Fibroblast of upper back skin (primary cell): ENCODE measurements at regions not wholly inside any gene's neighbourhood (a gene's known extent, or its start where the extent isn't known, plus 50 kb on each side); places are given as distances from the start of the nearest gene placed in this dataset.
"Not testable (repeated sequence)": the region's sequence is repeated elsewhere in the genome, so short reads cannot be mapped to it uniquely, and the experiment has no call there.

ENCODE experiments used
- DNase-seq: peaks from one replicate; pipeline ENCODE4 v3.0.0-alpha.2; 2013

GRCh38 chr2:56021579-56021978, 98.0 kb upstream of the EFEMP1 start:
- DNase-seq = no peak

DNA sequence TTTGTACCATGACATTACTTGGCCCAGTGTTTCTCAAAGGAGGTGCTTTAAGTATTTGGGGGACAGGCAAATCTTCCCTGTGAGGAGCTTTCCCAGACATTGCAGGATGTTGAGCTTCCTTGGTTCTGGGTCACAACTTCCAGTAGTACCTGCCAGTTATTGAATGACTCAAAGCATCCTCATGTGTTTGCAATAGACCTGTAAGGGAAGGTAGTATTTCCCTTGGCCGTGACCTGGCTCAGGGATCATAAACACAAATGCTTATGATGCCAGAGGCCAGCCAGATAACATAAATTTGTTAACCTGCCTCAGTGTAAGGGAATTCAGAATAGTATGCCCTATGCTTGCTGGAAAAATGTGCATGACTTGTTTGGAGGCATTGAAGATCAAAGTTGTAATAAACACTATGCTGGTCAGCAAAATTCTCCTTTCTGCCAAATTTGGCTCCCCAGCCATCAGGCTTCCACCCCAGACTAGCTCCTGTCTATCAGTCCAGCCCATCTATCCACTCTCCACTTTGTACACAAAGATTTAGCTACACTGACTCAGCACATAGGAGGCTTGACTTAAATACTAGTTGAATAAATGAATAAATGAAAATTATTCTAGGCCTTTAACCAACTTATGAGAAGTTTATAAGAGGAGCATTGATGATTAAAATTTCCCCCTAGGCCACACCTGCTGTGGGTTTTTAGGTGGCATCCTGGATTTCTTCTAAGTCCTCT, 102.0 kb upstream of the EFEMP1 start:
- no peak for DNase-seq

DNA sequence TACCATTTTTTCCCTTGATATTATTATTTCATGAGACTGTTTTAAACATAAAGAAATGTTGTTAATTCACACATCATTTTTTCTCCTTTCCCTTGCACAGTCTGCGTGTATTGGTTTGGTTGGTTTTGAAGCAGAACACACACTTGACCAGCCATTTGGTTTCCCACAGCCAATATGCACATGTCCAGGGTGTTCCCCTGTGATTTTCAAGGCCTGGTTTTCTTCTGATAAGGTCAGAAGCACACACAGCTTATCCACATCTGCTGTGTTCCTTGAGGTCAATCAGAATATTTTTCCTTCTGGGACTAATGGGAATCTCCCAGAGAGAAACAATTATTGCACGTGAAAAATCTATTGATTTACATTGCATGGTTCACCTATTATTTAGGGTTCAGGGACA, 103.2 kb upstream of the EFEMP1 start:
- no peak for DNase-seq

GRCh38 chr2:56030062-56030461, 106.5 kb upstream of the EFEMP1 start:
- no peak for DNase-seq

DNA sequence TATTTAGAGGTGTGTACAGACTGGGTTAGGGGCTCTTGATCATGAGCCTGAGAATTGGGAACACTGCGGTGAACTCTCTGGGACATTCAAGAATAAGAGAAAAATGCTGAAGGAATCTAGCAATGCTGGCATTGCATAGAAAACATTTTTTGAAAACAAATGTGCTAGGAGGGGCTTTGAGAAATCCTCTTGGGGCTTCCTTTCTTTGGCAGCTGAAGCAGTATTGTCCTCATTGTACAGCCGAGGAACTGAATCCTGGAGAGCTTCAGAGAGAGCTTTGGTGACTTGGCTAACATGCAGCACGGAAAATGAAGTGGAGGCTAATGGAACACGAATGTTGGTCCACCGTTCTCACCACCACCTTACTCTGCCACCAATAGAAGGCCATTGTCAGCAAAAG, 107.3 kb upstream of the EFEMP1 start:
- no peak for DNase-seq

DNA sequence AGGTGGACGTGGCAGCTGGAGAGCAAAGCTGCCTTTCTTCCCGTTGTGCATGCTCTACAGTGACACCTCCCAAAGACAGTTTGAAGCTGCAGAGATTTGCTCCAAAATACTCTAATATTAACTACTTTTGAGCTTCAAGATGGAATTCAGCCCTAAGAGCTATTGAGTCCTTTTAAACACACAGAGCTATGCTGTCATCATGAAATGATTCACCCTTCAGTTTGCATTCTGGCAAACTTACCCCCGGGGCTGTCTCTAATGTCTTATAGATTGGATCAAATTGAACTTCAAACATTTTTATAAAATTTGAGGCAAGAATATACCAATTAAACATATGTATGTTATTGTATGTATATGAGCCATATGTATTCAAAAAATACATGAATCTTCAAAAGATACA, 110.7 kb upstream of the EFEMP1 start:
- no peak for DNase-seq

- no peak for DNase-seq
Measured at GRCh38 chr2:56040189-56040588, 116.6 kb upstream of the EFEMP1 start.

GRCh38 chr2:56040834-56041233, 117.3 kb upstream of the EFEMP1 start:
- DNase-seq = no peak

GRCh38 chr2:56047136-56047535, 123.6 kb upstream of the EFEMP1 start:
- no peak for DNase-seq

GRCh38 chr2:56049233-56049845, 125.8 kb upstream of the EFEMP1 start:
- no peak for DNase-seq

DNA sequence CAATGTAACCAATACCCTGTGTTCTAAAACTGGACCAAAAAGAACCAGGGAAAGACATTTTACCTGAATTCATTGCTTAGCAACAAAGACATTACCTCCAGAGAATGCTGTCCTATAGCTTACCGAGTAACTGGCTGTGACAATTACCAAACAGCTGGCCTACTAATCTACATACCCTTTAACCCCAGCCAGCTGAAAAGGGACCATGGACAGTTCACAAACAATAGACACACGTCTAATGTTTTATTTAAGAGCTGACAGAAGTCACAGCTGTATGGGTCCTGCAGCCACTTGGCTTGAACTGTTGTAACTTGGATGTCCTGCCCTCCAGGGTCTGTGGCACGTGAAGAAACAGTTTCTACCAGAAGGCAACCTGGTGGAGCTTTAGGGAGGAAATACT, 130.1 kb upstream of the EFEMP1 start:
- no peak for DNase-seq

- DNase-seq = no peak
Measured at GRCh38 chr2:56055405-56055804, 128.4 kb upstream of the CCDC85A start.

- not testable (repeated sequence) for DNase-seq
Measured at GRCh38 chr2:56061327-56061726, 122.5 kb upstream of the CCDC85A start.

DNA sequence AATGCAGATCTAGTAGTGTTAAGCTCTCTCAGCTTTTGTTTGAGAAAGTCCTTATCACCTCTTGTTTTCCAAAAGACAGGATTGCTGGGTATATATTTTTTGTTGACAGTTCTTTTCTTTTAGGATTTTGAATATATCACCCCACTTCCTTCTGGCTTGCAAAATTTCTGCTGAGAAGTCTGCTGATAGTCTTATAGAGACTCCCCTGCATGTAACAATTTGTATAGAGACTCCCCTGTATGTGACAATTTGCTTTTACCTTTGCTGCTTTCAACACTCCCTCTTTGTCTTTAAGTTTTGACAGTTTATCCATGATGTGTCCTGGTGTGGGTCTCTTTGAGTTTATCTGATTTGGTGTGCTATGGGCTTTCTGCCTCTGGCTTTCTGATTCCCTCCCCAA, 115.0 kb upstream of the CCDC85A start:
- DNase-seq = no peak

DNA sequence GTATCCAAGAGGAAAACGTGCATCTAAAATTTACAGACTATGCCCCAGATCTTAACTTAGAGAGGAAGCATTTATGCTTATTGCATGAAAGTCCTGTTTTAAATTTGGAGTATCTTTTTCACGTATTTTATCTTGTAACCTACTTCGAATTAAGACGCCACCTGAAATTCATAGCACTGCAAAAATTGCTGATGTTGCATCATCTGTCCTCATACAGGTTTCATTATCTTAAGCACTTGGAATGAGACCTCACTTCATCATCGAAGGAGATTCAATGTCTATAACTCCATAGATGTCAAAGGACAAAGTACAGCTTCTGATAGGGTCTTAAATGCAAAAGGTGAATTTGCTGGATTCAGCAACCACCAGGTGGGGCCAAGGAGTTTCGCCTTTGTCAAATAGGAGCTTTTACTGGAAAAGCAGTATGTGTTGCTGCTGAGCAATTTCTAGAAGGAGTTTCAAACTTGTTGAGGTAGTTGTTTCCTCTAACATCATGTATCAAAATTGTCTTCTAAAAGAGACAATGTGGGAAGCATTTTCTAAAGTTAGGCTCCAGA, 106.4 kb upstream of the CCDC85A start:
- DNase-seq = peak; percentile 23

DNA sequence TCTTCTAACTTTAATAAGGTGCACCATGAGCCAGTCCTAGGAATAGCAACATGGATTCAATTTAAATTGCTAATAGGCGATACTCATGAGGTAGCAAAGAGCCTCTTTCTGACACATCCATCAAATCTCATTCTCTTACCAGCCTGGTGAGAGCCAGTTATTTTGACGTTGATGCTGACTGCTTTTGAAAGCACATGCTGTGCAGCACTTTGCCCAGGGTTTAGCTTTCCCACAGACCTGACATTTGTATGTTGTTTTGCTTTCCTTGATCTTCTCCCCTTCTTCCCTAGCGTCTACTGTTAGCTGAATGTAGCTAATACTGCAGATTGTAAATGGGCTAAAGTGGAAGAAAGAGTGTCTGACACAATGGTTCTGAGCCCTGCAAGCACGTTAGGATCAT, 101.1 kb upstream of the CCDC85A start:
- DNase-seq = no peak

- no peak for DNase-seq
Measured at GRCh38 chr2:56084111-56084901, 99.5 kb upstream of the CCDC85A start.

DNA sequence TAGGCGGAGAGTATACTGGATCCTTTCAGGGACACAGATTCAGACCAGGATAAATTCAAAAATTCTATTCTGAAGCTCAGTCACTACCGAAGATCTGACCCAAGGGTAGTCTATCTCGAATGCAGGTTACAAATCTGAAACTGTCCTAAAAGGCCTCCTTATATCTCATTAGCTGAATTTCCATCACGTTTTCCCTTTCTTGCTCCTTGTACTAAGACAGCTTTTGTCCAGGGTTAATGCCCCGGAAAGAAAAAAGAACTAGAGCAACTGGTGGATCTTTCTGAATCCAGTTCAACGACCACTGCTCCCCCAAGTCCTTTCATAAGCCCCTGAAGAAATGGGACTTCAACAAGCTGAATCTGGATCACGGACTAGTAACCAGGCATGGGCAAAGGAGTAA, 97.5 kb upstream of the CCDC85A start:
- DNase-seq = no peak

GRCh38 chr2:56088411-56088810, 95.4 kb upstream of the CCDC85A start:
- peak; percentile 20 for DNase-seq

DNA sequence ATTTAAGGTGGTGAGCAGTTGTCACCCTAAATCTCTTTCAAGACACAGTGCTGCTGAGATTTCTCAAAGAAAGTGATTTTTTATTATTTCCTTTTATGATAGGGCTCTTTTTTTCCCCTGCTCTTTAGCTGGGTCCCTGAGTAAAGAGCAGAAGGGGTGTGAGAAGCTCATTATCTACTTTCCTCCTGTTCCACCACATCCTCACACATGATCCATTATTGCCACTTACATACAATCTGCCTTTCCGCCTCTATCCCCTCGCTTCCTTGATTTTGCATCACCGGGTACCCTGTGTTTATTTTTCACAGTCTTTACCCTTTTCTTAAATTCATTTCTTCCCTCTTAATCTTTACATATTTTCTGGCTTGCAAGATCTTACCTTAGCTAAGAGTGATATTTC, 93.9 kb upstream of the CCDC85A start:
- DNase-seq = no peak

GRCh38 chr2:56099963-56100362, 83.8 kb upstream of the CCDC85A start:
- DNase-seq = no peak

GRCh38 chr2:56100791-56101312, 82.9 kb upstream of the CCDC85A start:
- DNase-seq = no peak

DNA sequence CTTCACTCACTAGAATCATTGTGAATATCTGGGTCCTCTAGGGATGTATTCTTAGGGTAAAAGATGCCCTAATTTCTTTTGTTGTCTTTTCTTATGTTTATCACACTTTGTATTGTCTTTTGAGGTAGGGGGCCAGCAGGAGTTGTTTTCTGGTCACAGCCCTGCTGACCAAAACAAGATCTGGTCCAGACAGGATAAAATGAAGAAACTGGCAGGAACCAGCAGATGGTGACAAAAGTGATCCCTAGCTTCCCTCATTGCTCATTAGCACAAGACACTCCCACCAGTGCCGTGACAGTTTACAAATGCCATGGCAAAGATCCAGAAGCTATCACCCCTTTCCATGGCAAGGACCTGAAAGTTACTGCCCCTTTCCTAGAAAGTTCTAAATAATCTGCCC, 81.7 kb upstream of the CCDC85A start:
- no peak for DNase-seq

GRCh38 chr2:56102866-56103265, 80.9 kb upstream of the CCDC85A start:
- DNase-seq = peak; percentile 14
